Sigmoid colon (tissue), 6 donors: ENCODE measurements at regions not wholly inside any gene's neighbourhood (a gene's known extent, or its start where the extent isn't known, plus 50 kb on each side); places are given as distances from the start of the nearest gene placed in this dataset.
"Not testable (repeated sequence)": the region's sequence is repeated elsewhere in the genome, so short reads cannot be mapped to it uniquely, and the experiment has no call there.

Experiments
- DNase-seq: peaks from one replicate; pipeline ENCODE4 v3.0.0-alpha.2; 2019
- H3K27ac ChIP-seq, 4 donors: fragments of 200-600 bp; sonication (generic); one replicate each; pipeline ENCODE4 v1.5.1; 2016 to 2019; ENCODE audit warnings: mild to moderate bottlenecking in 1 of 4
- H3K27me3 ChIP-seq, 3 donors: fragments of 200-600 bp; sonication (generic); one replicate each; pipeline ENCODE4 v1.5.1; 2019; ENCODE audit warnings: mild to moderate bottlenecking in 1 of 3
- H3K36me3 ChIP-seq, 4 donors: fragments of 200-600 bp; sonication (generic); one replicate each; pipeline ENCODE4 v1.5.1; 2016 to 2019
- H3K4me1 ChIP-seq, 4 donors: fragments of 200-600 bp; sonication (generic); one replicate each; pipeline ENCODE4 v1.5.1; 2017 to 2019
- H3K4me3 ChIP-seq, 4 donors: fragments of 200-600 bp; sonication (generic); one replicate each; pipeline ENCODE4 v1.5.1; 2017 to 2019; ENCODE audit warnings: mild to moderate bottlenecking in 2 of 4, moderate library complexity in 1 of 4
- H3K9me3 ChIP-seq, 4 donors: fragments of 200-600 bp in 3 of 4; sonication (generic) in 3 of 4; one replicate each; pipeline versions ENCODE4 v1.5.1 to v1.6.1; 2013 to 2019
- EP300 ChIP-seq, 4 donors: sonication (generic); formaldehyde crosslinking; IDR thresholded peaks; one replicate each; pipeline ENCODE4 v1.6.1; 2017; ENCODE audit warnings: antibody characterized with exemption in 4 of 4
- POLR2A ChIP-seq, 2 donors: fragments of 450-650 bp; IDR thresholded peaks; one replicate each; pipeline ENCODE4 v1.6.1; 2016; ENCODE audit warnings: antibody characterized with exemption in 2 of 2, mild to moderate bottlenecking in 2 of 2, moderate library complexity in 2 of 2
- POLR2AphosphoS5 ChIP-seq, 4 donors: sonication (generic); formaldehyde crosslinking; IDR thresholded peaks; one replicate each; pipeline ENCODE4 v1.6.1; 2017; ENCODE audit warnings: antibody characterized with exemption in 4 of 4
- WGBS, 2 donors: extraction: QIAGEN DNeasy Blood & Tissue Kit; methylation state at CpG; one replicate each; pipeline ENCODE4 v1.1.7; 2013; 5-methylcytosine and 5-hydroxymethylcytosine counted together
- intact Hi-C: fragments of 100-400 bp; cut with DNase I; formaldehyde crosslinking; loops from one replicate; pipeline ENCODE4 v1.15.1; 2023
- TF ChIP-seq, protein P1 (sequence below), 4 experiments: fragments of 450-650 bp in 3 of 4; fragments of 200-600 bp in 1 of 4; IDR thresholded peaks; one replicate each; pipeline ENCODE4 v1.5.1; 2016 to 2019; ENCODE audit warnings: antibody characterized with exemption in 4 of 4, mild to moderate bottlenecking in 3 of 4, moderate library complexity in 2 of 4
- donor health status: healthy with polysubstance abuse.
- donor health status: healthy.

- TF ChIP-seq POLR2A (IDR thresholded peaks at IDR 0.05), result no peak
- no peak for TF ChIP-seq POLR2AphosphoS5 (IDR thresholded peaks at IDR 0.05)
- TF ChIP-seq EP300 (IDR thresholded peaks at IDR 0.05), result no peak
- TF ChIP-seq, protein P1, sequence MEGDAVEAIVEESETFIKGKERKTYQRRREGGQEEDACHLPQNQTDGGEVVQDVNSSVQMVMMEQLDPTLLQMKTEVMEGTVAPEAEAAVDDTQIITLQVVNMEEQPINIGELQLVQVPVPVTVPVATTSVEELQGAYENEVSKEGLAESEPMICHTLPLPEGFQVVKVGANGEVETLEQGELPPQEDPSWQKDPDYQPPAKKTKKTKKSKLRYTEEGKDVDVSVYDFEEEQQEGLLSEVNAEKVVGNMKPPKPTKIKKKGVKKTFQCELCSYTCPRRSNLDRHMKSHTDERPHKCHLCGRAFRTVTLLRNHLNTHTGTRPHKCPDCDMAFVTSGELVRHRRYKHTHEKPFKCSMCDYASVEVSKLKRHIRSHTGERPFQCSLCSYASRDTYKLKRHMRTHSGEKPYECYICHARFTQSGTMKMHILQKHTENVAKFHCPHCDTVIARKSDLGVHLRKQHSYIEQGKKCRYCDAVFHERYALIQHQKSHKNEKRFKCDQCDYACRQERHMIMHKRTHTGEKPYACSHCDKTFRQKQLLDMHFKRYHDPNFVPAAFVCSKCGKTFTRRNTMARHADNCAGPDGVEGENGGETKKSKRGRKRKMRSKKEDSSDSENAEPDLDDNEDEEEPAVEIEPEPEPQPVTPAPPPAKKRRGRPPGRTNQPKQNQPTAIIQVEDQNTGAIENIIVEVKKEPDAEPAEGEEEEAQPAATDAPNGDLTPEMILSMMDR (IDR thresholded peaks at IDR 0.05), result no peak
- no peak for DNase-seq
- H3K9me3 ChIP-seq, result peaks cover 0 to 5% (median 0%) of the 10 kb centered on the region in 4 donors
- H3K4me3 ChIP-seq, result no peak overlapping the region
- H3K27me3 ChIP-seq, result no peaks in the 10 kb centered on the region
- intact Hi-C loops, result no loop called here
- H3K36me3 ChIP-seq, result no peaks in the 10 kb centered on the region
- H3K27ac ChIP-seq, result no peak overlapping the region
- no peaks in the 10 kb centered on the region for H3K4me1 ChIP-seq
Observed at GRCh38 chr2:33696234-33696633, 97.1 kb upstream of the FAM98A start.

GRCh38 chr2:33694904-33695303 lies 95.8 kb upstream of the FAM98A start:
- Histone ChIP-seq H3K36me3 (no peaks in the 10 kb centered on the region), H3K9me3 (peaks cover 0 to 5% (median 0%) of the 10 kb centered on the region in 4 donors), H3K27ac (no peak overlapping the region), H3K4me1 (no peaks in the 10 kb centered on the region), H3K27me3 (no peaks in the 10 kb centered on the region), H3K4me3 (no peak overlapping the region)
- no peak for DNase-seq
- 50 to 95% methylated on average over 1 of the region's 1 CpG for WGBS, 2 donors
- no peak for TF ChIP-seq EP300 (IDR thresholded peaks at IDR 0.05)
- TF ChIP-seq POLR2A (IDR thresholded peaks at IDR 0.05), result no peak
- TF ChIP-seq, protein P1 (IDR thresholded peaks at IDR 0.05), result no peak
- TF ChIP-seq POLR2AphosphoS5 (IDR thresholded peaks at IDR 0.05), result no peak
- intact Hi-C loops, result no loop called here

GRCh38 chr2:33690686-33691085 lies 91.6 kb upstream of the FAM98A start:
- WGBS, 2 donors, result 82 to 88% methylated on average over 1 of the region's 1 CpG
- intact Hi-C loops, H3K36me3 ChIP-seq, H3K9me3 ChIP-seq, H3K4me1 ChIP-seq, H3K27ac ChIP-seq, DNase-seq, H3K4me3 ChIP-seq, H3K27me3 ChIP-seq: not testable (repeated sequence)

GRCh38 chr2:33681364-33681757 lies 82.3 kb upstream of the FAM98A start:
- DNase-seq, result no peak
- Histone ChIP-seq H3K4me3 (no peak overlapping the region), H3K27me3 (no peaks in the 10 kb centered on the region), H3K9me3 (no peaks in the 10 kb centered on the region), H3K4me1 (no peaks in the 10 kb centered on the region), H3K36me3 (no peaks in the 10 kb centered on the region), H3K27ac (no peak overlapping the region)
- TF ChIP-seq, protein P1 (IDR thresholded peaks at IDR 0.05), result peak in 1 of 4 experiments; percentile 12
- no peak for TF ChIP-seq POLR2AphosphoS5 (IDR thresholded peaks at IDR 0.05)
- 12 to 24% methylated on average over 1 of the region's 1 CpG for WGBS, 2 donors
- intact Hi-C loops, result no loop called here

DNA sequence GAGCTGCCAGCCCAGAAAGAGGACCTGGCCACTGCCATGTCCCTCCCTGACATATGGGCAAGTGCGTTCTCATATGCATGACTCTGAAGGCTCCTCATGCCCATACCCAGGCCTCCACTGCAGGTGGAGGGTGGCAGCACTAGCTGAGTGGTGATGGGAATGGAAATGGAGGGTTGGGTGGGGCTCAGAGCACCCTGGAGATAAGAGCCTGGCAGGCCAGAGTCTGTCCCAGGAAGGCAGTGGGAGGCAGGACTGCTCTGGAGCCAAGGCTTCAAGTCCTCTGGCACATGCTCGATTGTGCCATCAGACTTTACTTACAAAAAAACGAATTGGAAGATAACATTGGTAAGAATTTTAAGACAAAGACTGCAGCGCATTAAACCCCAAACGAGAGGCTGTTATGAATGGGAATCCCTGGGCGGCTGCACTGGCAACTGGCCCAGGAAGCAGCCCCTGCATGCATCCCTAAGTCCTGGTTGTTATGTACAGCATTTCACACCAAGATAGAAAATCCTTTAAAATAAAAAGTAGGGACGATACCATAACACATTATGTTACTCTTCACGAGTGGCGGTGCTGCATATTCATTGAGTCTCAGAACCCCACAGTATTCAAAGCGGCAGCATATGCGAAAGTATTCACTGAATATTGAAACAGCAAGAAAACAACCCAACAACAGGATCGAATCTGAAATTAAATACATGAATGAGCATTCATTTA lies 81.7 kb upstream of the FAM98A start:
- Histone ChIP-seq H3K36me3 (no peaks in the 10 kb centered on the region), H3K27me3 (no peaks in the 10 kb centered on the region), H3K4me3 (no peak overlapping the region), H3K9me3 (no peaks in the 10 kb centered on the region), H3K4me1 (no peaks in the 10 kb centered on the region), H3K27ac (no peak overlapping the region)
- WGBS, 2 donors, result 70 to 81% methylated on average over 12 of the region's 12 CpGs
- no peak for DNase-seq
- intact Hi-C loops, result no loop called here
- TF ChIP-seq POLR2AphosphoS5 (IDR thresholded peaks at IDR 0.05) (no peak), POLR2A (IDR thresholded peaks at IDR 0.05) (no peak), EP300 (IDR thresholded peaks at IDR 0.05) (no peak)
- TF ChIP-seq, protein P1 (IDR thresholded peaks at IDR 0.05), result no peak
